NB4 (cell line): ENCODE measurements at regions not wholly inside any gene's neighbourhood (a gene's known extent, or its start where the extent isn't known, plus 50 kb on each side); places are given as distances from the start of the nearest gene placed in this dataset.

Experiments
- DNase-seq: peaks from one replicate; pipeline ENCODE4 v3.0.0; 2010; ENCODE audit warnings: low read depth
- H3K4me3 ChIP-seq: one replicate; pipeline ENCODE4 v1.5.1; 2011; ENCODE audit warnings: mild to moderate bottlenecking, low read depth, low read length, moderate library complexity
- CTCF ChIP-seq: IDR thresholded peaks from one replicate; pipeline ENCODE4 v1.5.1; 2012; ENCODE audit warnings: low read depth, low read length
- MAX ChIP-seq: IDR thresholded peaks from 2 replicates; pipeline ENCODE4 v1.6.1; 2011; ENCODE audit warnings: low read depth, low read length
- MYC ChIP-seq: IDR thresholded peaks from 2 replicates; pipeline ENCODE4 v1.6.1; 2011; ENCODE audit warnings: low read depth, low read length
- POLR2A ChIP-seq: IDR thresholded peaks from 2 replicates; pipeline ENCODE4 v1.6.1; 2011; ENCODE audit warnings: mild to moderate bottlenecking; ENCODE audit not compliant: insufficient read length; ENCODE audit errors: extremely low read depth

- TF ChIP-seq CTCF (no peak), MYC (no peak), POLR2A (no peak), MAX (no peak)
- DNase-seq: no peak
- no peak overlapping the region for H3K4me3 ChIP-seq
These were observed 114.8 kb downstream of the FAM76B start for GRCh38 chr11:95674657-95675358.

- no peak overlapping the region for H3K4me3 ChIP-seq
- DNase-seq: no peak
- TF ChIP-seq MAX (no peak), POLR2A (no peak), MYC (no peak), CTCF (no peak)
These were observed 117.8 kb downstream of the FAM76B start for GRCh38 chr11:95671768-95672167.

GRCh38 chr11:95668131-95668530 lies 121.5 kb downstream of the FAM76B start:
- DNase-seq: no peak
- TF ChIP-seq MYC: no peak
- no peak overlapping the region for H3K4me3 ChIP-seq

DNA sequence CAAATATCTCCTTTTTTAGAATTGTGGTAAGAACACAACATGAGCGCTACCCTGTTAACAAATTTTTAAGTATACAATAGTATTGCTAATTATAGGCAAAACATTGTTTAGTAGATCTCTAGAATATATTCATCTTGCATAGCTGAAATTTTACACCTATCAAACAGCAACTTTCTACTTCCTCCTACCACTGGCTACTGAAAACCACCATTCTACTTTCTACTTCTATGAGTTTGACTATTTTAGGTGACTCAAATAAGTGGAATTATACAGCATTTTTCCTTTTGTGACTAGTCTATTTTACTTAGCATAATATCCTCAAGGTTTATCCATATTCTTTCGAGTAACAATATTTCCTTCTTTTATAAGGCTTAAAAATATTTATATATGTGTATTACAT lies 128.4 kb downstream of the FAM76B start:
- TF ChIP-seq POLR2A: no peak
- TF ChIP-seq MAX: no peak
- TF ChIP-seq CTCF: no peak
- TF ChIP-seq MYC: no peak
- no peak overlapping the region for H3K4me3 ChIP-seq
- no peak for DNase-seq

- TF ChIP-seq CTCF: no peak
- TF ChIP-seq MYC: no peak
- no peak for TF ChIP-seq MAX
- no peak overlapping the region for H3K4me3 ChIP-seq
- no peak for DNase-seq
These were observed 129.5 kb downstream of the FAM76B start for GRCh38 chr11:95660038-95660437.

DNA sequence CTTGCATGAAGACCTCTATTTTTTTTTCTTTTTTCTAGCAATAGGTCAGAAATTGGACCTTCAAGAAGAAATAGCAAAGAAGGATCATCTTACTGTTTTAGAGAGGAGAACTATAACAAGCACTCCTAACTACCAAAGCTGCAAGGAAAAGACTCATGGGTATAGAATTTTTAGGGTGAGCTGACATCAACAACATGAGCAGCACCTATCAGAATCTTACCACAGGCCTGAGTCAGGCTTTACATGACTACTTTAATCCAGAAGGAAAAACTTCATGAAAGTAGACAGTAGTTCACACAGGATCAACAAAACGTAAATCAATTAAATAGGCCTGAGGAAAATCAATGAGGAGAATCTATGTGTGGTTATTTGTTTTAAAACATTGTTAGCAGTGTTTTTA lies 130.5 kb downstream of the FAM76B start:
- no peak for TF ChIP-seq CTCF
- TF ChIP-seq POLR2A: no peak
- no peak overlapping the region for H3K4me3 ChIP-seq
- no peak for DNase-seq
